Thoracic aorta (tissue), 2 donors: ENCODE measurements at regions not wholly inside any gene's neighbourhood (a gene's known extent, or its start where the extent isn't known, plus 50 kb on each side); places are given as distances from the start of the nearest gene placed in this dataset.

Experiments
- ATAC-seq: fragments of 150-250 bp; one replicate; pipeline ENCODE4 v1.8.0; 2017; ENCODE audit warnings: low read depth; ENCODE audit not compliant: insufficient number of reproducible peaks, low FRiP score
- DNase-seq: peaks from one replicate; pipeline ENCODE4 v3.0.0-alpha.2; 2020; ENCODE audit warnings: low spot score
- H3K27ac ChIP-seq, 2 donors: fragments of 200-600 bp; sonication (generic); 1 replicate in 1 of 2; 2 replicates in 1 of 2; pipeline ENCODE4 v1.5.1; 2016; ENCODE audit warnings: mild to moderate bottlenecking in 2 of 2, moderate library complexity in 2 of 2
- H3K27me3 ChIP-seq: fragments of 200-600 bp; sonication (generic); replicated peaks from 2 replicates; pipeline ENCODE4 v1.6.0; 2016; ENCODE audit warnings: mild to moderate bottlenecking; ENCODE audit not compliant: insufficient read depth
- H3K36me3 ChIP-seq: fragments of 200-600 bp; sonication (generic); one replicate; pipeline ENCODE4 v1.5.1; 2016
- H3K4me1 ChIP-seq, 2 donors: fragments of 200-600 bp; sonication (generic); 1 replicate in 1 of 2; 2 replicates in 1 of 2; pipeline versions ENCODE4 v1.5.1 to v1.6.0; 2016; ENCODE audit warnings: low read depth in 2 of 2, mild to moderate bottlenecking in 1 of 2; ENCODE audit not compliant: control insufficient read depth in 1 of 2
- H3K4me3 ChIP-seq: fragments of 200-600 bp; sonication (generic); 2 replicates; pipeline ENCODE4 v1.5.1; 2016; ENCODE audit warnings: mild to moderate bottlenecking
- H3K9me3 ChIP-seq: fragments of 200-600 bp; sonication (generic); 2 replicates; pipeline ENCODE4 v1.5.1; 2016
- TF ChIP-seq, protein P1 (sequence below): fragments of 200-600 bp; sonication (generic); IDR thresholded peaks from one replicate; pipeline ENCODE4 v1.5.1; 2019; ENCODE audit warnings: antibody characterized with exemption

DNA sequence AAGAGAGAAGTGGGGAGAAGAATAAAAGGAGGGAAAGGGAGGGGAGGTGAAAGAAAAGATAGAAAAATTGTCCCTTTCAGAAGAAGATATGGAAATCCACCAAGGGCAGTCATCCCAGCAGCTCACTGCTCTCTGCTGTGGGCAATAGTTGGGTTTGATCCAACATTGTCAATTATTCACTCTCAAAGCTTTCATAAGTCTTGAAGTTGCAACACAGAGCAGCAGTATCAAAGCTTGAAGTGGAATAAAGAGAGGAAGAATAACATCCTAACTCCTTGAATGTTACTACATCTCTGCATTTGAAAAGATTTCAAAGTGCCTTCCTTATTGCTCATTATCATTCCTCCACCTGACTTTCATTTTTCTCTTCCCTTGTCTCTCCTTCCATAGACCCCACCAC, 62.3 kb upstream of the HHIP start:
- ATAC-seq = no peak
- Histone ChIP-seq H3K27me3 (no peaks in the 10 kb centered on the region), H3K27ac (no peak overlapping the region), H3K9me3 (no peaks in the 10 kb centered on the region), H3K36me3 (no peaks in the 10 kb centered on the region), H3K4me3 (no peak overlapping the region), H3K4me1 (peaks cover 0 to 29% of the 10 kb centered on the region in 2 donors)
- TF ChIP-seq, protein P1, sequence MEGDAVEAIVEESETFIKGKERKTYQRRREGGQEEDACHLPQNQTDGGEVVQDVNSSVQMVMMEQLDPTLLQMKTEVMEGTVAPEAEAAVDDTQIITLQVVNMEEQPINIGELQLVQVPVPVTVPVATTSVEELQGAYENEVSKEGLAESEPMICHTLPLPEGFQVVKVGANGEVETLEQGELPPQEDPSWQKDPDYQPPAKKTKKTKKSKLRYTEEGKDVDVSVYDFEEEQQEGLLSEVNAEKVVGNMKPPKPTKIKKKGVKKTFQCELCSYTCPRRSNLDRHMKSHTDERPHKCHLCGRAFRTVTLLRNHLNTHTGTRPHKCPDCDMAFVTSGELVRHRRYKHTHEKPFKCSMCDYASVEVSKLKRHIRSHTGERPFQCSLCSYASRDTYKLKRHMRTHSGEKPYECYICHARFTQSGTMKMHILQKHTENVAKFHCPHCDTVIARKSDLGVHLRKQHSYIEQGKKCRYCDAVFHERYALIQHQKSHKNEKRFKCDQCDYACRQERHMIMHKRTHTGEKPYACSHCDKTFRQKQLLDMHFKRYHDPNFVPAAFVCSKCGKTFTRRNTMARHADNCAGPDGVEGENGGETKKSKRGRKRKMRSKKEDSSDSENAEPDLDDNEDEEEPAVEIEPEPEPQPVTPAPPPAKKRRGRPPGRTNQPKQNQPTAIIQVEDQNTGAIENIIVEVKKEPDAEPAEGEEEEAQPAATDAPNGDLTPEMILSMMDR = no peak
- no peak for DNase-seq

DNA sequence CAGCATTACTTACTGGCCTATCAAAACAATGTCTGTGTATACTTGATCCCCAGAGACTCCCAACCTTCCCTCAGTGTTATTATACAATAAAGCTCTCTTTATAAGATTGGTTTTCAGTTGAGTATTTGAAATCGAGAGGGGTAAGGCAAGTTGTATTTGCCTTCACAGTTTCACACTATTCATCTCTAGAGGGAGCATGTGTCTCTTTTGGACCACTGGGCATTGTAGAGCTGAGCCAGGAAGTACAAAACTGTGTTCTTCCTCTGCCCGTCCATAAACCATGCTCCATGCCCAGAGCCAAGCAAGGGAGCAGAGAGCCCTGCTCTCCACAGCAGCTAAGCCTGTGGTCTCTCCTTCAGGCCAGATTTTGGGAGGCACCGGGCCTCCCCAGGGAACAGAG, 61.5 kb upstream of the HHIP start:
- no peaks in the 10 kb centered on the region for H3K27me3 ChIP-seq
- peaks cover 0 to 29% of the 10 kb centered on the region in 2 donors for H3K4me1 ChIP-seq
- no peak overlapping the region for H3K4me3 ChIP-seq
- no peaks in the 10 kb centered on the region for H3K36me3 ChIP-seq
- DNase-seq (no peak), ATAC-seq (no peak)
- TF ChIP-seq, protein P1 = no peak
- H3K9me3 ChIP-seq = no peaks in the 10 kb centered on the region
- no peak overlapping the region for H3K27ac ChIP-seq

DNA sequence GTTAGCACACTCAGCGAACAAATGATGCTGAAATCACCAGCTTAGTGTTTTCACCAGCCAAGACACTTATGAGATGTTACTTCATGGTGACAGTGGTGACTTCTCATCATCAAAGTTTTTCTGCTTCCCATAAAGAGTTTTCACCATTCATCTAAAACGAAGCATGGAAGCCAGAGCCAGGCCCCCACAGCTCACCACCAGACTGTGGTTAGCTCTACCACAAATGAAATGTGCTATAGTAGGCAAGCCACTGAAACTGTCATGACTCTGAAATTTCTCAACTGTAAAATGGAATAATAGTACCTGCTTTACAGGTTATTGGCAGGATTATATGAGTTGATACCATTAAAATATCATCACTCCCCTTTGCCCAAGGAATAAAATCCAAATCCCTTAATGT, 56.4 kb upstream of the HHIP start:
- TF ChIP-seq, protein P1 = no peak
- H3K27ac ChIP-seq = no peak overlapping the region
- DNase-seq (no peak), ATAC-seq (no peak)
- H3K9me3 ChIP-seq = no peaks in the 10 kb centered on the region
- no peak overlapping the region for H3K4me3 ChIP-seq
- no peaks in the 10 kb centered on the region for H3K36me3 ChIP-seq
- no peaks in the 10 kb centered on the region for H3K27me3 ChIP-seq
- peaks cover 0 to 5% of the 10 kb centered on the region in 2 donors for H3K4me1 ChIP-seq

DNA sequence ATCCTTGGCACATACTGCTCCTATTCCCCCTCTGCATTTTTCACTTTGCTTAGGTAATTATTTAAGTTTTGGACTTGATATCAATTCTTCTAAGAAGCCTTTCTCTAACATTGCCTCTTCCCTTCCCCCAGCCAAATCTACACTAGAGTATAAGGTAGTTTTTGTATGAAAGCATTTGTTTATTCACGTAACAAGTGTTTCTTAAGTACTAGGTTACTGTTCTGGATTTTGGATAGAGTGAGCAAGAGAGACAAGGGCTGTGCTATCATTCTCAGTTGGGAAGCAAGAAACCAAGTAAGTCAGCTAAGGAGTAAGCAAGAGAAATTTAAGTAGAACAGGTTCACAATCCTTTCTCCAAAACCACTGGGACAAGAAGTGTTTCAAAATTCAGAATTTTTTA, 55.9 kb upstream of the HHIP start:
- DNase-seq (no peak), ATAC-seq (no peak)
- Histone ChIP-seq H3K4me1 (no peaks in the 10 kb centered on the region), H3K9me3 (no peaks in the 10 kb centered on the region), H3K36me3 (no peaks in the 10 kb centered on the region), H3K4me3 (no peak overlapping the region), H3K27me3 (no peaks in the 10 kb centered on the region), H3K27ac (no peak overlapping the region)
- TF ChIP-seq, protein P1 = no peak

DNA sequence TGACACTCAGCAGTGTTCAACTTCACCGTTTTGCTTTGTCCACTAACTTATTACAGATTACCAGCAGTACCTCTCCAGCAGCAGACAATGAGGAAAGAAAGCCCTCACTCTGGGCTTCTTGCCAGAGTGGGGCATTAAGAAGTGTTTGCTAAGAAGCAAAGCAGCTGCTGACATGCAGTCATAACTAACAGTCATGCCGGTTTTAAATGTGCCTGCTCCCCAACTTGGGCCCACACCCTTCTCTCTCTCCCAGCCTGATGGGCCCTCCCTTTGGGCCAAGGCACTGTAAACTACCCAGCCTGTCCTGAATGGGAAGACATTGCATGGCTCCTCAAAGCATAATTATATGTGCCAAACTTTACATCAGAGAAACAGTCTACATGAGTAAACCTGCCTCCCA, 54.6 kb upstream of the HHIP start:
- no peaks in the 10 kb centered on the region for H3K4me1 ChIP-seq
- no peaks in the 10 kb centered on the region for H3K27me3 ChIP-seq
- H3K36me3 ChIP-seq = no peaks in the 10 kb centered on the region
- H3K9me3 ChIP-seq = no peaks in the 10 kb centered on the region
- no peak overlapping the region for H3K4me3 ChIP-seq
- TF ChIP-seq, protein P1 = no peak
- ATAC-seq (no peak), DNase-seq (no peak)
- H3K27ac ChIP-seq = no peak overlapping the region
